SH-SY5Y (cell line): ENCODE measurements at regions not wholly inside any gene's neighbourhood (a gene's known extent, or its start where the extent isn't known, plus 50 kb on each side); places are given as distances from the start of the nearest gene placed in this dataset.

ENCODE experiments used
- GATA2 ChIP-seq: IDR thresholded peaks from 2 replicates; pipeline ENCODE4 v1.6.1; 2011; ENCODE audit warnings: mild to moderate bottlenecking, low read depth, low read length
- GATA3 ChIP-seq: IDR thresholded peaks from 2 replicates; pipeline ENCODE4 v1.6.1; 2011; ENCODE audit warnings: low read depth, mild to moderate bottlenecking, low read length, moderate library complexity

GRCh38 chr16:85989863-85990643 is 91.1 kb downstream of the IRF8 start:
- TF ChIP-seq GATA3, result no peak
- TF ChIP-seq GATA2, result no peak
